GM12875 (cell line): ENCODE measurements at regions not wholly inside any gene's neighbourhood (a gene's known extent, or its start where the extent isn't known, plus 50 kb on each side); places are given as distances from the start of the nearest gene placed in this dataset.

Source experiments
- H3K4me3 ChIP-seq: one replicate; pipeline ENCODE4 v1.5.1; 2011; ENCODE audit warnings: low read depth, low read length, control low read depth
- CTCF ChIP-seq: IDR thresholded peaks from 2 replicates; pipeline ENCODE4 v1.5.1; 2011; ENCODE audit warnings: low read depth, mild to moderate bottlenecking, control low read depth, inconsistent platforms, low read length, moderate library complexity, borderline replicate concordance; ENCODE audit not compliant: insufficient read depth

GRCh38 chr15:98070137-98070536 lies 109.6 kb downstream of the ARRDC4 start:
- H3K4me3 ChIP-seq = no peak overlapping the region
- no peak for TF ChIP-seq CTCF

GRCh38 chr15:98071786-98072185 lies 111.3 kb downstream of the ARRDC4 start:
- no peak overlapping the region for H3K4me3 ChIP-seq
- TF ChIP-seq CTCF = no peak

GRCh38 chr15:98075441-98075840 lies 114.9 kb downstream of the ARRDC4 start:
- H3K4me3 ChIP-seq = no peak overlapping the region
- TF ChIP-seq CTCF = no peak

- H3K4me3 ChIP-seq = no peak overlapping the region
- TF ChIP-seq CTCF = no peak
These were observed 115.7 kb downstream of the ARRDC4 start for GRCh38 chr15:98076021-98076816.

GRCh38 chr15:98077186-98077585 lies 116.7 kb downstream of the ARRDC4 start:
- H3K4me3 ChIP-seq = no peak overlapping the region
- TF ChIP-seq CTCF = no peak

GRCh38 chr15:98080791-98081190 lies 120.3 kb downstream of the ARRDC4 start:
- TF ChIP-seq CTCF = no peak
- H3K4me3 ChIP-seq = no peak overlapping the region

GRCh38 chr15:98083203-98083910 lies 122.9 kb downstream of the ARRDC4 start:
- no peak for TF ChIP-seq CTCF
- no peak overlapping the region for H3K4me3 ChIP-seq
